RPMI7951 (cell line): ENCODE measurements at regions not wholly inside any gene's neighbourhood (a gene's known extent, or its start where the extent isn't known, plus 50 kb on each side); places are given as distances from the start of the nearest gene placed in this dataset.

Experiments used
- DNase-seq: peaks from one replicate; pipeline ENCODE4 v3.0.0-alpha.2; 2012; ENCODE audit warnings: low read depth

GRCh38 chr2:126793885-126794613 is 104.6 kb upstream of the TEX51 start:
- no peak for DNase-seq

- DNase-seq = no peak
Measured at GRCh38 chr2:126795656-126796055, 103.0 kb upstream of the TEX51 start.

- no peak for DNase-seq
Measured at GRCh38 chr2:126796931-126797621, 101.6 kb upstream of the TEX51 start.

DNA sequence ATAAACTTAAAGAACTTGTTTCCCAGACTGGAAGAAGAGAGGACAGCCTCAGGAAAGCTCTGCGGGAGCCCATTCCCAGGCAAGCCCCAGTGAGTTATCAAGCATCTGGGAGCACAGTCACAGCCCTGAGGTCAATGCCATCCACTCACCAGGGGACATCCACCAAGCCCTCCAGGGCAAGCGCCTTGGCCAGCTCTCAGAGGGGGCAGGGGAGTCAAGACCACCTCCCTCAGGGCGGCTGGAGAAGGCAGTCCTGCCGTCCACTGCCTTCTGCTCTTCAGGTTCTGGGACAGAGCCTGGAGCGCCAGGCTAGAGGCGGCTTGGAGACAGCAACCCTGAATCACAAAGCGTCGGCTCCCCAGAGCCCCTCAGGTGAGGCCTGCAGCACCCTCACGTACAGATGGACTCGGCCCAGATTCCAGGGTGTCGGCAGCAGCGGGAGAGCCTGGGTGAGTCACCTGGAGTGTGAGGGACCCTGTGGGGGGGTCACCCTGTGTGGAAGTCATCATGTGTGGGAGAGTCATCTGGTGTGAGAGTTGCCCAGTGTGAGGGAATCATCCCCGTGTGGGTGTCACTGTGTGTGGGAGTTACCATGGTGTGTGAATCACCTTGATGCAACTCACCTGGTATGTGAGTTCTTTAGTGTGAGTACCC is 100.9 kb upstream of the TEX51 start:
- DNase-seq = no peak

DNA sequence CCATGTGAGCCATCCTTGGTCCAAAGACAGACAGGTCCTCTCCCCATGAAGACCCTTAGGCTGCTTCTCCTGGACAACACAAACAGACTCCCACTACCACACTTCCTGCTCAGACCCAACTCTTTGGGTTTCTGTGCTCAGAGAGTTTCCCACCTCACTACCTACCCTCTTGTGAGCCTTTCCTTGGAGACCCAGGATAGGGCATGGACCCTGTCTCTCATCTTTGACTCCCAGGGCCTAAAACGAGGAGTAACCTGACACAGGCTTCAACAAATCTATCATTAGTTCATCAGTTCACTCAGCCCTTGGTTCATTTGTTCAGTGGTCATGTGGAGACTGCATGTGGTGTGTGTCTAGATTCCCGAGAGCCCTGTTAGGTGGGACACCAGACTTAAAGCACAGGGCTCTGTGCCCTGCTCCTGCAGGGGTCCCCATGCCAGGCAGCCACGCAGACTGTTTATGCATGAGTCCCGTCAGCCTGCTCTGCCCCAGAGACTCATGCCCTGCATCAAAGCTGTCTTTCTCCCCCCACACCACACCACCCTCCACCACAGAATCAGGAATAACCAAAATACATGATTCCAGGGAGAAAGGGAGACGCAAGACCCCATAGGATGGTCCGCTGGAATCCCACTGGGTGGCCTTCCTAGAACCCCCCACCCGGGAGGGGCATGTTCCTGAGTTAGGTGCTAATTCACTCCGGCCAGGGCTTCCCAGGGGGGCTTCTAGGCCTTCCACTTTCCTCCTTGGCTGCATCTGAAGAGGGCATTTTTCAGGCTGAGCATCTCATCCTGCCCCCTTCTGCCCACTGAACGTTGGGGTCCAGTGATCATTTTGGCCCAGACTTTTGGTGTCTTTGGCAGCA is 100.2 kb upstream of the TEX51 start:
- DNase-seq = no peak

DNA sequence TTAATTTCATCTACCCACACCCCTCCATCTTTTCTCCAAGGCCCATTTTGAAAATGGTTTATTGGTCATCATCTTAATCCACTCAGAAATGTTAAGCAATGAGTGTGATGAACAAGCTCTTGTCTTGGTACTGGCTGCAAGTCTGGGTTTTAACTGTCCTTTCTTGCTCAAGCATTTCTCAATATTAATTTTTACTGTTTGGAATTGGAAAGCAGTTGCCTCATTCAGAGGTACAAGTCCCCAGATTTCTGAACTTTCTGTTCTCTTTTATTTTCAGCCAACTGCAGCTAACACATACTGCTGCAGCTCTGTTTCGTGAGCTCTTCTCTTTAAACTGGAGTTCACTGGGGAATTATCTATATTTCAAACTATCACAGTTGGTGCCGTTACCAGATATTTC is 99.4 kb upstream of the TEX51 start:
- no peak for DNase-seq

GRCh38 chr2:126801473-126801872 is 97.2 kb upstream of the TEX51 start:
- DNase-seq = no peak

DNA sequence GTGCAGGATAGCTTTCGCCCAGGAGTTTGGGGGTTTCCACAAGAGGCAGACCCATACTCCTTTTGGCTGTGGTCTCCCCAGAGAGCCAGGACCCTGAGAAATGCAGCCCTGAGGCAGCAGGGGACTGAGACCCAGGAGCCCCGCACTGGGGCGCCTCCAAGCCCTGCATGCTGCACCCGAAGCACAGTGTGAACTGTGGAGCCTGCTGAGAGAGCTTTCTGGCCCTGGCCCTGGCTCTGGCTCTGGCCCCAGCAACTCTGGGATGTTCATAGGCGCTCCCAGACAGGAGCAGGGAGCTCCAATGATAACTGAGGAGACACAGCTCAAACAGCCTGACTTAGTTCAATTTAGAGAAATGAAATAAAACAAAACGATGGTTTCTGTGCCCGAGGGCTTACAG is 96.4 kb upstream of the TEX51 start:
- no peak for DNase-seq

GRCh38 chr2:126802774-126803433 is 95.8 kb upstream of the TEX51 start:
- DNase-seq = no peak

DNA sequence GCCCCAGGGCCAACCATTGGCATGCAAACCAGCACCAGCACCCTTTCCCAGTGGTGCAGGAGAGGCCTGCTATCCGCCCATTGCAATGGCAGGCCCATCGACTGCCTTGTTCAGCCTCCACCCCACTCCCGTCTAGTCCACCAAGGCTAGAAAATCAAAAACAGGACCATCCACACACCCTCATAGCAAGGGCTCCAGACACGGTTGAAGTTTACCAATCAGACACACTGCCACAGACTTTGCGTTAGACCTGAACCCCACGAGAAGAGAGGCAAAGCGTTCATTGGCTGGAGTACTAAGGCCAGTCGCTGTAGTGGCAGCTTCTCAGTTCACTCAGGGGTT is 95.3 kb upstream of the TEX51 start:
- no peak for DNase-seq

DNA sequence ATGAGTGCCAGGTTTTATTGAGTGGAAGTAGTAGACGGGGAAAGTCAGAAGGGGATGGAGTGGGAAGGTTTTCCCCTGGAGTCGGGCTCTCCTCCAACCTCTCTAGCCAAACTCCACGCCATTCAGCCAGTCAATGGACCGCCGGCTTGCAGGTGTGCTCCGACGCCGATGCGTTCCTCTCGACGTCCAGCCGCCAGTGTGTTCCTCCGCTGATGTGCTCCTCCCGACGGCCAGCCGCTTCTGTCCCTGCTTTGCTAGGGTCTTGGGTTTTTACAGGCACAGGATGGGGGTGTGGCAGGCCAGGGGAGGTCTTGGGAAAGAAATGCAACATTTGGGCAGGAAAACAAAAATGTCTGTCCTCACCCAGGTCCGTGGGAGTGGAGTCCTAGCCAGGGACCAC is 94.3 kb upstream of the TEX51 start:
- no peak for DNase-seq

GRCh38 chr2:126808929-126809328 is 89.8 kb upstream of the TEX51 start:
- DNase-seq = no peak

DNA sequence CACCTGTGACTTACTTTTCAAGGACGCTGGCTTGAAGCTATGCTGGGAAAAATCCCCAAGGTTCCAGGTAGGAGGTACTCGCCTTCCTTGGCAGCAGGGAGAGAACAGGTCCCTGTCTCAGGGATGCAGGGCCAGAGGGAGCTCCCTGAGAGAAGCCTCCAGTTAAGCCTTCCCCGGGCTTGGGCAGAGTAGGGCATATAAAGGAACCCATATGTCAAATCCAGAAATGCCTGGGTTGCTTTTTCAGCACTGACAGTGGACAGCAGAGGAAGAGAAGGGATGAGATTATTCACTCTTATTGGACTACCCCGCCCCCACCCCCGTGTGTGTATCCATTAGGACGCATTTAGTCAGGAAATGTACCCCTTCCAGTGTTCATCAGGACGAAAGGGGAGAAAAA is 89.3 kb upstream of the TEX51 start:
- peak; percentile 3 for DNase-seq

GRCh38 chr2:126810001-126810400 is 88.7 kb upstream of the TEX51 start:
- DNase-seq = no peak

- DNase-seq = no peak
Measured at GRCh38 chr2:126811101-126811500, 87.6 kb upstream of the TEX51 start.

DNA sequence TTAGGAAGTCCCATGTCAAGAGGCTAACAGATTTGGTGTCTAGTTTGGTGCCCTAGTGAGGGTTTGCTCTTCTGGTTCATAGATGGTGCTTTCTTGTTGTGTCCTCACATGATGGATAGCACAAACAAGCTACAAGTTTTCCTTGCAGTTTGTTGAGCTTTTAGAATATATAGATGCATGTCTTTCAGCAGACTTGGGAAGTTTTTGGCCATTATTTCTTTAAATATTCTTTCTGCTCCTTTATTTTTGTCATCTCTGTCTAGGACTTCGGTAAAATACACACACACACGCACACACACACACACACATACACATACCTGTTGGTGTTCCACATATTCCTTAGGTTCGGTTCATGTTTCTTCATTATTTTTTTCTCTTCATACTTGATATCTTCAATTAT is 81.5 kb upstream of the TEX51 start:
- no peak for DNase-seq

- no peak for DNase-seq
Measured at GRCh38 chr2:126822115-126822514, 76.6 kb upstream of the TEX51 start.

DNA sequence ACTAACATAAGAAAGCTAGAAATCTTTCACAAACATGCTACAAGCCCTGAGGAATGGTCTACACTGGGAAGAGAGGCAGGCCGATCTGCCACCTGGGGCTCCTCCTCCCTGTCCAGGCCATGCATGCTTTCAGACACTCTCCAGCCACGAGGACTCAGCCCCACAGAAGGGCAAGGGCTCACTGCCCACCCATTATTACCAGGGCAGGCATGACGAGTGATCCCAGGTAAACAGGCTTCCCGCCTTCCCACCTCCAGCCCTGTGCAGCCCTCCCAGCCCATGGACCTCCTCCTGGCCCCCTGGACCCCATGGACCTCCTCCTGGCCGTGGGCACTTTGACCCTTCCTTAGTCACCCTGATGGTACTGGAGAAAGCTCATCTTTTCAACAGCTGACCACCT is 75.8 kb upstream of the TEX51 start:
- DNase-seq = no peak

DNA sequence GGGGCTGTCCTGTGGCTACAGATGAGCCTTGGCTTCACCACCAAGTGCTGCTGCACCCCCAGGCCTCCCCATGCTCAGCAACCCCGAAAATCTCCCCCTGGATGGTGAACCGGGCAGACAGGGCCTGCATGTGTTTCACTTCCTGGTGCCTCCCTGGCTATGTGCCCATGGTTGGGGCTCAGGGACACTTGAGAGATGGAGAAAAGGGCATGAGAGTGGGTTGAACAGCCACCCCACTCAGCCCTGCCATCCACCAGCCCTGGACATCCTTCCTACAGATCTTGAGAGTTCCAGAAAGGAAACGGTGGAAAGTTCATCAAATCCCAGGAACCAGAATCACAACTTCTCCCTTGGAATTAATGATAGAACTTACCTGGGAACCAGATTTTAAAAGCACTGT is 74.7 kb upstream of the TEX51 start:
- DNase-seq = no peak

DNA sequence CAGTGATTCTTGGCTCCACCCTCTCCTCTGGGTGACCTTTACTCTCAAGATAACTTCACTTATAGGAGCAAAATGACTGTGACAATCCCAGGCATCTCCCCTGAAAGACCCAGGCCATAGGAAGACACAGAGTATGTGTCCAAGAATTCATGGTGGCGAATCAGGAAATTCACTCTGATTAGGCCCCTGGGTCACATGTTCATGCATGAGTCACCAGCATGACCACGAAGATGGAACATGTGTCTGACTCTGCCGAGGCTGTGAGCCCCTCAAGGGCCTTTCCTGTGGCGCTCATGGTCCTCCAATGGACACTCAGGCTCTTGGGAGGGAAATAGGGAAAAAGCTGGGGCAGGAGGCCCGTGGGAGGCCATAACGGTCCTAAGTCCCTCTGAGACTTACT is 74.0 kb upstream of the TEX51 start:
- peak; percentile 16 for DNase-seq

DNA sequence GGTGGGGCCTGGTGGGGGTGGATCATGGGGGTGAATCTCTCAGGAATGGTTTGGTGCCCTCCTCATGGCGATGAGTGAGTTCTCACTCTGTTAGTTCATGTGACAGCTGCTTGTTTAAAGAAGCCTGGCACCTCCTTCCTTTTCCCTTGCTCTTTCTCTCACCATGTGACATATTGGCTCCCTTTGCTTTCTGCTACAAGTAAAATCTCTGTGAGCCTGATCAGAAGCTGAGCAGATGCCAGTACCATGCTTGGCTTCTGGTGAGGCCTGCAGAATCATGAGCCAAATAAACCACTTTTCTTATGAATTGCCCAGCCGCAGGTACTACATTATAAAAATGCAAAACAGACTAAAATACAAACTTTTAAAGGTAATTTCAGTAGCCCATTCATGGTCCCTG is 73.4 kb upstream of the TEX51 start:
- no peak for DNase-seq

DNA sequence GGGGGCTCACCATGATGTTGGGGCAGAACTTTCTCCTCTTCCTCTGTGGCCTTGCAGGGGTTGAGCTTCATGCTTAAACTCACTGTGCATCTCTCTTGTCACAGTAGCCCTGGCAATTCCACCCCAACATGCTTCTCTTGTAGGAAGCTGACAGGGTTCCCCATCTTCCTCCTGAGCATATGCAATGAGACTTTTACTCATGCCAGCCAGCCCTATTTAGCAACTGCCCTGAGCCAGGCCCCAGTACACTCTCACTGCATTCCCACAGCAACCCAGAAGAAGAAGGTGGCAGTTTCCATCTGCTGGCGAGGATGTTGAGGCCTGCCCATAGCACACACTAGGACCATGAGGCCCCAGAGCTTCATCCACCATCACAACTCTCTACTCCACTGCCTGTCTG is 72.2 kb upstream of the TEX51 start:
- DNase-seq = no peak
